NCI-H2107 treated with DMSO at 0.1 percent for 48 hours (cell line): ENCODE measurements at regions not wholly inside any gene's neighbourhood (a gene's known extent, or its start where the extent isn't known, plus 50 kb on each side); places are given as distances from the start of the nearest gene placed in this dataset.

ENCODE experiments used
- DNase-seq: peaks from one replicate; lab custom pipeline; 2025; ENCODE audit not compliant: unreplicated experiment; lab: John Stamatoyannopoulos, UW

DNA sequence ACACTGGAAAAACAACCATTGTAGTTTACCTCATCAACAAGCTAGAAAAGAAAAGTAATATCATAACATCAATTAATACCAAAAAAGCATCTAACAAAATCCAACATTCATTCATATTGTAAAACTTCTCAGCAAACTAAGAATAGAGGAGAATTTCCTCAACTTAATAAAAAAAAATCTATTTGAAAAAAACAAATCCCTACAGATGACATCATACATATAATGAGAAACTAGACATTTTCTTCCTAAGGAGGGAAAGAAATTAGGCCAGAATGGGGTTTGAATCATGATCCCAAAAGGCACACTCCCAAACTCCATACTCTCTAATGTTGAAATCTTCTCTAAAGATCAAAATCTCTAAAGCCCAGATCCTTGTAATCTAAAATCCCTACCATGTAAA, 460.0 kb downstream of the IRS1 start:
- DNase-seq: no peak

DNA sequence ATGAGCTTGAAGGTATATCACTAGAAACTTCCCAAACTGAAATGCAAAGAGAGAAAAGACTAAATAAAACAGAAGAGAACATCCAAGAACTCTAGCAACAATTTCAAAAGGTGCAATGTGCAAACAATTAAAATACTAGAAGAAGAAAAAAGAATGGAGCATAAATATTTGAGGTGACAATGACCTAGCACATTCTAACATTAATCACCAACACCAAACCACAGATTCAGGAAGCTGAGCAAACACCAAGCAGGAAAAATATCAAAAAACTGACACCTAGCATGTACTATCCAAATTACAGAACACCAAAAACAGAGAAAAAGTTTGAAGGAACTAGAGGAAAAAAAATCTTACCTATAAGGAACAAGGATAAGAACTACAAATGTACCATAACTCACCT, 460.8 kb downstream of the IRS1 start:
- no peak for DNase-seq

DNA sequence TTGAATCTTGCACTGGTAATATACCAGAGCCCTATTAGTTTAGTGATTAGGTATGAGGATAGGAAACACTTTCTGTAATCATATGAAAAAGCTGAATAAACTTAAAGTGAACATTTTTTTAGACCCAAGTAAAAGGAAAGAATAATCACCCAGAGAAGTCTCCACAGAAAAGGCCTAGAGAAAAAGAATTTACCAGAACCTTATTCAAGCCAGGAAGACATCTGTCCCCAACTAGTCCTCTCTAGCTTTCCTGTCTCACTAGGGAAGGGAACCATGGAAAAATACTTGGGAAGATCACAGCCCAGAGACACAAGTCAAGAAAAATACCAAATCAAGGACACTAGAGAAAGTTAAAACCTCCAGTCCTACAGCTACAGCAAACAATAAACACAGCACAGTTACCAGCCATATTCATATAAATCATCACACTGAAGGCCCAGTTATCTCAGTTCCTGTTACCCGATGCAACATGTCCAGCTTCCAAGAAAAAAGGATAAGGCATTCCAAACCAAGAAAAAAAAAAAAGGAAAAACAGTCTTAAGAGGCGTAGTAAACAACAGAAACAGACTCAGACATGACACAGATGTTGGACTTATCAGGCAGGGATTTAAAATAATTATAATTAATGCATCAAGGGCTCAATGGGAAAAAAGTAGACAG, 461.5 kb downstream of the IRS1 start:
- no peak for DNase-seq

DNA sequence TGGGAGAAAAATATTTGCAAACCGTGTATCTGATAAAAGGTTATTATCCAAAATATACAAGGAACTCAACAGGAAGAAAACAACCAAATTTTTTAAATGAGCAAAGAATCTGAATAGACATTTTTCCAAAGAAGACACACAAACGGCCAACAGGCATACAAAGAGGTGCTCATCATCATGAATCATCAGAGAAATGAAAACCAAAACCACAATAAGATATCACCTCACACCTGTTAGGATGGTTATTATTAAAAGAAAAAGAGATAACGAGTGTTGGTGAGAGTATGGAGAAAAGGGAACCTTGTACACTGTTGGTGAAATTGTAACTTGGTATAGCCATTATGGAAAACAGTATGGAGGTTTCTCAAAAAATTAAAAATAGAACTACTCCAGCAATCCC, 463.3 kb downstream of the IRS1 start:
- no peak for DNase-seq

DNA sequence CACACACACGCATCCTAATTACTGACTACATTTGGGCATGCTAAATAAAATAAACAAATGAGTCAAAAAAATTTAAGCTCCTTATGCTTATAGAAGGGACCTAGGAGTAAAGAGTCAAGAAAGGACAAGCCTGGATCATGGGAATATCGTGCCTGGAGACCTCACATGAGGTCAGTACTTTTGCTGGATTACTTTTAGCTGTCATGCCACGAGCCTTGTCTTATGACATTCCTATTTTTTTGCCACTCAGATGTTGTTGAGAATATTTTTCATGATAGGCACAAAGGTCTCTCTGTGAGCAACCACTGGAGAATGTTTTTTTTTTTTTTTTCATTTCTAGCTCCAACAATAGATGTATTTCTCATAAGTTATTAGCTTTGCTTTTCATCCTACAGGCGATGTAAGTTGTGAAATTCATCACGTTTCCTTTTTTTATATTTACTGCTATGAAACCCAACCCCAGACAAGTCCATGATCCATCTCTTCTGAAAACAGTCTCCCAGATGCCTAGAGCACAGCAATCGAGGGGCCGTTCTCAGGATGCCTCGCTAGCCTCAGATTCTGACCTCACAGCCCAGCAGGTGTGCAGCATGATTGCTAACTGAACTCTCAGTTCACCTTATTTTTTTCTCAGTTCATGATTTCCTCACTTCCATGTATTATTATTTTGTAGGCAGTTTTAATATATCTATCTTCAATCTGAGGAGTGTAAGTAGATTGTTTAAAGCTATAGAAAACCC, 464.5 kb downstream of the IRS1 start:
- no peak for DNase-seq

DNA sequence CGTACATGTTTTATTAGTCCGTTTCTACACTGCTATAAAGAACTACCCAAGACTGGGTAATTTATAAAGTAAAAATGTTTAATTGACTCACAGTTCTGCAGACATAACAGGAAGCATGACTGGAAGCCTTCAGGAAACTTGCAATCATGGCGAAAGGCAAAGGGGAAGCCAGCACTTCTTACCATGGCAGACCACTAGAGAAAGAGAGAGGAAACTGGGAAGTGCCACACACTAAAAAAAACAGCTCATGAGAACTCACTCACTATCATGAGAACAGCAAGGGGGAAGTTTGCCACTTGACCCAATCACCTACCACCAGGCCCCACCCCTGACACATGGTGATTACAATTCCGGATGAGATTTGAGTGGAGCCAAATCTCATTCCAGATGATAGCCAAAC, 466.2 kb downstream of the IRS1 start:
- no peak for DNase-seq

DNA sequence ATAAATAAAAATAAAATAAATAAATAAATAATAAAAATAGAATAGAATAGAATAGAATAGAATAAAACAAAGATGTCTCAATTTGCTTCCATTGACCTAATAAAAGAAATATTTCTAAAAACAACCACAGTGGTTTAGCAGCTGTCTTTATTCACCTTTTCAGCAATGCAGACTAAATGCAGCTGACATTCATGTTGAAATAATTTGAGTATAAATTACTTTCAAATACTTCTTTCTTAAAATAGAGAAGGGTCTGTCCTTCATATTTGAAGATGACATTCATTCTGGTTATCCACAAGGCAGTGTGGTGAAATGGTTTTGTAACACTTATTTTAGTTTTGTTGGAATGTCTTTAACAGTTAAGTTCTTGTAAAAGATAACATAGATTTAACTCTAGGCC, 469.4 kb downstream of the IRS1 start:
- no peak for DNase-seq

DNA sequence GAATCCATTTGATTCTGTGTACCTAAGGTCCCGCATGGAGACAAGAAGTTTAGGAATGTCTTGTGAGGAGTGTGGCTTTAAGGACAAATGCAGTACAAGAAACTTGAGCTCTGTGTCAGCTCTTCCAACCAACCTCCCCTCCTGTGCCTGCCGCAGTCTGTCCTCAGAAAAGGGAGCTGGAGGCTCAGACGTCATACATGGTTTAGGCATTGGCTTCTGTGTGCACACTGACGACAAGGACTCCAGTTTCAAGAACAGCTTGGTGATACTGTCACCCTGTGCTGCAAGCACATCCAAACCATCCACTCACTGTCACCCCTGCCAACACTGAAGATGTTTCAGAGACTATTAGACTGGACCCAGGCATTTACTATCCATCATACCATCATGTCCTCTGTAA, 470.4 kb downstream of the IRS1 start:
- no peak for DNase-seq

DNA sequence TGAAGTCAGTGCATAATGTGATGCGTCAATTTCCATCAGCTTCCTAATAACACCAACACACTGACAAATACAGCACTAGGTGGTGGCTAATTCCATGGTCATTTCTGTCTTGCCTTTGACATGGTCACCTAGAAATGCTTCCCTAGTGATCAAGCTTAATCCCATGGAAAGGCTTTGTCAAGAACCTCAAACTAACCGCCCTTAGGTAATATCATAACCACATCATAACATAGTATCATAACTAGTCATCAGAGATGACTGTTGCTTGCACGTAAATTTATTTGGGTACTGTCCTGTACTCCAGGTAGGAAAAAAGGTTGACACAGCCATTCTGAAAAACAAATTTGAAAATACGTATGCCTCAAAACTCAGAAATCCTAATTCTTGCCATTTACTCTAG, 471.8 kb downstream of the IRS1 start:
- no peak for DNase-seq

DNA sequence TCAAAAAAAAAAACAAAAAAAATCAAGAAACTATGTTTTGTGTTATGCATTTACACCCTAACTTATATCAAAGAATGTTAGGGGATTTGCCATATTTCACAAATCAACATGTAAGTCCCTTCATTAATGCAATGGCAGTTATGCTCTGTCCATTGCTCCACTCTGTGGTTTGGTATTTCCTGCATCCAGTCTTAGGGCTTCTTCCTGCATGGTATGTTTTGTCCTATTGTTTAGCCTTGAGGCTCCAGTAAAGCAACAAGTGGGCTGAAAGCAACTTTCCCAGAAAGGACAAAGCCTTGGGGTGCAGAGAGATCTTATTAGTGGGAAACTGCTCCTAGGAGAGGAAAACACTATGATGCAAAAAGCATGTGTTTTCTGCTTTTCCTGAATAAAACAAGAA, 474.1 kb downstream of the IRS1 start:
- no peak for DNase-seq

DNA sequence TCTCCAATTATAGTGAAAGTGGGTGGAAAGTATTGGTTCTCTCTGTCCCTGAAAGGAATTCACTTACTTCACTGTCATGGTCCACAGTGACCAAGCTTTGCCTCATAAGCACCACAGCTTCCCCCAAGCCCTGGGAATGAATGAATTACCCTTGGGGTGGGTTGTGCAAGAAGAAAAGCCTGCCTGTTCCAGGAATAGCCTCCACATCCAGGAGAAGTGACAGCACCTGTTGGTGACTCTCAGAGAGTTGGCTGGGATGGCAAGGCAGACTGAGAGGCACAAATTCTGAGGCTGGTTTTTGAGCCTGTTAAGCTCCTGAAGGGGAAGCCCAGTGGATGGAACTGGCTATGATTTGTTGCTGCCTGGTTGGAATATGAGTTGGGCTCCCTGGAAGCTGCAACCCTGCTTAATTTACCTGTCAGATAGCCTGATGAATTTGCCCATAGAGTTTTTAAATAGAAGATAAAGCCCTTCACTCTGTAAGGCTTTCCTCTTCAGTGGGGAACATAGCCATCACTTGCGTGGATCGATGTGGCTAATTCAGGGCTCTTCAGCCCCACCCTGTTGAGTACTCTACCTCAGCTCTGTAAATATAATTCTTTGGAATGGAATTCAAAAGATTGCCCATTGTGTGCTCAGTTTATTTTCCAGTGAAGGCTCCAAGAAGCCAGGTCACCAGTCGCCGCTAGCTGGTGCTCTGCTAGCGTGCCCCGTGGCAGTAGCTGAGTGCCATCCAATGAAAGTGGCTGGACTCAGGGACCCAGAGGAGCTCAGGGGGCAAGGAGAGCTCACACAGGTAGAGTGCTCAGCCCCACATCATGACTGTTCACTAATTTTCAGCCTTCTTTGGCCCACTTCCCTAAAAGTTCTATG, 479.3 kb downstream of the IRS1 start:
- DNase-seq: no peak

DNA sequence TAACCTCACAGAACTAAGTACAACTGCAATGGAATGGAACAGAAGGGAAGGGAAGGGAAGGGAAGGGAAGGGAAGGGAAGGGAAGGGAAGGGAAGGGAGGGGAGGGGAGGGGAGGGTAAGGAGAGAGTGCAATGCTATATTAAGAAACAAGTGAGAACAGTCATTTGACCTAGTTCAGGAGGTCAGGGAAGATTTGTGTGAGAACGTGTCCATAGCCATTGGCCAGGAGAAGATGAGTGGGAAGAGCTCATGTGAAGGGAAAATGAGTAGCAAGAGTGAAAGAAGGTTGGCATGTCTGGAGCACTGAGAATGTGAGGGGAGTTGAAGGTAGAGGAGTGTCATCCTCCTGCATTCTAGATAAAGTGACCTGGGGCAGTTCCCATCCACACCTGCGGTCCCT, 481.6 kb downstream of the IRS1 start:
- no peak for DNase-seq

DNA sequence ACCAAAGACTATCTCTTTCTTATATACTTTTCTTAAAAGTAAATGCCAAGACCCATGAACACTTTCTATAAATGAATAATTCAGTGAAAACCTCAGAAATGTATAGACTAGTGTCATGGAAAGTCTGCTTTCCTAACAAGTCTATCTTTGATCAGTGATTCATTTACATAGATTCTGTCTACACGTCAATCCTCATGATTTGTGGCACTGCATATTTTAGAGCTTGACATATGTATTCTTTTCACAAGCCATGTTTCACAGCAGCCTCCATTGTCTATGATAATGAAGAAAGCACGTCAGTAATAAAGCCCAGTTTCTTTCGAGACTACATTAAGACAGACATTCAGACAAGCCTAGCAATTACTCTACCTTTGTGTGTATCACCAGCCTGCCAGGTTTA, 486.6 kb downstream of the IRS1 start:
- no peak for DNase-seq

DNA sequence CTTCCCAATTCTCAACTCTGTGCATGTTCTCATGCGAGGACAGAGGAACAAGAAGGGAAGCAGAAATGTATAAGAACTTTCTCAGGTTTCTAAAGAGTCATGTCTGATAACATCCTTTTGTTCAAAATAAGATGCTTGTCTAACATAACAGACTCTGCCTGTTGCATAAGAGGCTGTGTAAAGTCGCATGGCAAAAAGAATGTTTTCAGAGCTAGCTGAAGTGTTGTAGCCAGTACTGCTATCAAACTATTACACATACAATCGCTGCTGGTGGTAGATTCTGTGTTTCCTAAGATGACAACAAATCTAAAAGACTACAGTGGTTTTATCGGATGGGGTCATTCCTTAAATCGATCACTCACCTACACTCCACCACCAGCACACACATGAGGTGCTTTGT, 487.5 kb downstream of the IRS1 start:
- DNase-seq: no peak

DNA sequence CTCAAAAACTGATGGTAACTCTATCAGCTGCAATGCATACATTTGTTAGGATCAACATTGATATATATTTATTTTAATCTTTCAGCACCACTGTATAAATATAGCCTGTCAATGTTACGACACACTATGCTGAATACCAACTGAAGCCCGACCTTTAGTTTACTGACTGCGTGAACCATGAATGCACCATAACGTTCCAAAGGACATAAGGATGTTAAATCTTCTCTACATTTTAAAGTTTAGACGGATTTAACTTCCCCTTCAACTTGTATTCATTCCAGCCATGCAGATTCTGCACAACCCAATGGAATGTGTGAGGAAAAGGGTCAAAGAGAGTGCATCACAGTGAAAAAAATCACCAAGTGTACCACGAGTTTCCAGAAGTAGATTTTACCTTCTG, 489.5 kb downstream of the IRS1 start:
- no peak for DNase-seq

DNA sequence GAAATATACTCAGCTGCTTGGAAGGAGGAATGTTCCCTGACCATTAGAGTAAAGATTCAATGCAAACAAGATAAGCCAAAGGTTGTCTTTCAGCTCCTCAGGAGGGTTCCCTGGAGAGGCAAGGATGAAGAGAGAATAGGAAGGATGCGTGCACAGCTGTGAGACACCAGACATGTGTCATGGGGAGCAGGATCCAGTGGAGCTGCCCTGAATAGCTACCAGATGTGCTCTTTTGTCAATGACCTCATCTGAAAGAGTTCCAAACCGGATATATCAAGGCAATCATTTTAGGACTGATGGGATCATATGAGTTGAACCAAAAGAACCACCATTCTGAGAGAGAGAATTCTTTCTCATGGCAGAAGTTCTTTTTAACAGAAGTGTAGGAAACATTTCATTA, 490.6 kb downstream of the IRS1 start:
- no peak for DNase-seq

DNA sequence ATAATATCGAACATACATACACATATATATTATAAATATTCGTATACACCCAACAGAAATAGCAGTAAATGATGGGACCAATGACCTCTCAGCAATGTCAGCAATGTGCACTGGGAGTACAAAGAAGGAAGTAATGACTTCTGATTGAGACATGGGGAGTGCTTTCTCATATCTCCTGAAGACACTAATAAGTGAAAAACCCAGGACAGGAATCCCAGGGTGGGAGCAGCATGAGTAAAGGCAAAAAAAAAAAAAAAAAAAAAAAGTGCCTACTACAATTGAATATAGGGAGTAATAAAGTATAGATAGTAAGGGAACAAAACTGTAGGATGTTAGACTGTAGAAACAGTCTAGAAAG, 491.3 kb downstream of the IRS1 start:
- DNase-seq: no peak

DNA sequence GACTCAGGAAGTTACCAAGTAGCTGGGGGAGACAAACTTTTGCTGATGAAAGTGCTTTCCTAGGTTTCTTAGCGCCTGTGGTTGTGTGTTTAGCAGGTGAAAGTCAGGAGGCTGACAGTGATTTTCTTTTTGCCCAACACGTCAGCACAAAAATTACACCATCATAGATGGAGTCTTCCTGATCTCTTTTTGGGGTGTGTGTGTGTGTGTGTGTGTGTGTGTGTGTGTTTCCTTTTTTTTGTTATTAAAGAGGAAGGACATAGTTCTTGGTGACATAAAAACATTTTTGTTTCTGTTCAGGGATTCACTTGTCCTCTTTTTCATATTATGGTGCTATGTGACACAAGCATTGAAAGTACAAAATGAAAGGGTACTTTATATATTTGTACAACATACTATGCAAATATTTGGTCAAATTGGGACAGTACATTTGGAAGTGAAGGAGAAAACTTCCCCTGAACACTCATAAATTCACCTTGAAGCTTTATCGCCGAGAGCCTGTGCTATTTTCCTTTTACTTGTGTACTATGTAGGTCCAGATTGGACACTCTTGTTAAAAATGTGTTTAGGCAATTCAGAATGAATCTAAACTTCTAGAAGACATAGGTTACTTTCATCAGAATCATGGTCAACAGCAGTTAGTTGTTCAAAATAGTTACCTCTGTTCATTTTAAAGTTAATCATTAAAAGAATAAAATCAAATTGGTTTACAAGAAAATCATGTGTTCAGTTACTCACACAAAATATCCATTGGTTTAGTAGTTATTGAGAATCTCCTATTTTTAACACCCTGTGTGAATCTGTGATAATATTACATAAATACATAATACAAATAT, 491.9 kb downstream of the IRS1 start:
- DNase-seq: no peak

DNA sequence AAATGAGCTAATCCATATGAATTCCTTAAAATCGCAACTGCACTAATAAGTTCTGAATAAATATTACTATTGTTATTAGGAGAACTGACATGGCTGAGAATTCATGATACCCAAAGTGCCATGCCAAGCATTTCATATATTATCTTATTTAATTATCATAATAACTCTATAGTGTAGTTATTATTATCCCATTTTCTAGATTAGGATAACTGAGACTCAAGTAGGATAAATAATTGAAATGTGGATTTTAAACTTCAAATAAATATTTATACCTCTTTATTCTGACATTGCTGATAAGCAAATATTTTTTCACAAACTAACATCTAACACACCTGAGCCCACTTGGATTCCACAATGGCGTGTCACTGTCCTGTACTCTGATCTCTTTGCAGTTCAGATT, 492.7 kb downstream of the IRS1 start:
- no peak for DNase-seq

DNA sequence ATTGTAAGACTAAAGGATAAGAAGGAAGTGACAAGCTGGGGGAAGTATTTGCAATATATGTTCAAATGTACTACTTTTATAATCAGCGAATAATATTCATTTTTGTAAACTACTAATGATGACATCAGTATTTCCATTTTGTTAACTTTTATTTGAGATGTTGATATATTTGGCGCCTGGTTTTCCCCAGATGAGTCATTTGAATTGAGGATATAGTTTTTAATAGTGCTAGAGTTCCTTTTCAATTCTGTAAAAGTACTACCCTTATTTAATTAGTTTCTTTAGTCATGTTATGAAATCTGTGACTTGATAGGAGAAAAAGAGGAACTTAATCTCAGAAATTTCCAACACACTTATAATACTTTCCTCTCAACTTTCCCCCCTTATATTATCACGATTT, 495.3 kb downstream of the IRS1 start:
- no peak for DNase-seq

DNA sequence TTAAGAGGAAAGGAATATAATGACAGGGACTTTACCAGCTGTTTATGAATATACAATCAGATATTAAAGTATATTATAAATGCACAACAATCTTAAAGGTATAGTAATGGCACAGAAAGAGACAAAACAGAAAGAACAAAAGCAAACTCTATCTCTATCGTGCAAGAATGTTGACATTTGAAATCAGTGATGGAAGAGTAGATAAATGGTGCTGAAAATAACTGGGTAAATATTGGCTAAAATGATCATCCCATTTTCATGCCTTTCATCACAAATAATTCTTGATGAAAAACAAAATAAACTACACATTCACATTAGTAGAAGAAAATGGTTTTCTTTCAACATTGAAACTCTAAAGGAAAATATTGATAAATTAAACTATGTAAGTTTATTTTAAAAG, 495.9 kb downstream of the IRS1 start:
- no peak for DNase-seq
